Astrocyte of the spinal cord (primary cell): ENCODE measurements at regions not wholly inside any gene's neighbourhood (a gene's known extent, or its start where the extent isn't known, plus 50 kb on each side); places are given as distances from the start of the nearest gene placed in this dataset.

Source experiments
- DNase-seq: peaks from one replicate; pipeline ENCODE4 v3.0.0; 2011; ENCODE audit warnings: low read depth, low spot score
- H3K4me3 ChIP-seq: 2 replicates; pipeline ENCODE4 v1.5.1; 2011; ENCODE audit warnings: low read depth, mild to moderate bottlenecking, low read length, moderate library complexity
- CTCF ChIP-seq: IDR thresholded peaks from 2 replicates; pipeline ENCODE4 v1.5.1; 2012; ENCODE audit warnings: low read depth, mild to moderate bottlenecking, low read length, inconsistent platforms
- in situ Hi-C: cut with HindIII; loops from 2 replicates; pipeline ENCODE4 v1.10.0; 2017; ENCODE audit warnings: low sequenced_read_pairs

- no peak for DNase-seq
- no peak overlapping the region for H3K4me3 ChIP-seq
- in situ Hi-C loops = no loop called here
- no peak for TF ChIP-seq CTCF
Observed at GRCh38 chr6:50330963-50331362, 281.2 kb upstream of the DEFB112 start.

GRCh38 chr6:50333696-50334095, 284.0 kb upstream of the DEFB112 start:
- no peak for DNase-seq
- no peak for TF ChIP-seq CTCF
- H3K4me3 ChIP-seq = no peak overlapping the region
- in situ Hi-C loops = no loop called here

GRCh38 chr6:50337532-50338122, 287.9 kb upstream of the DEFB112 start:
- no peak for TF ChIP-seq CTCF
- H3K4me3 ChIP-seq = no peak overlapping the region
- in situ Hi-C loops = no loop called here
- DNase-seq = no peak

- in situ Hi-C loops = no loop called here
- TF ChIP-seq CTCF = no peak
- DNase-seq = no peak
- H3K4me3 ChIP-seq = no peak overlapping the region
Observed at GRCh38 chr6:50353603-50354002, 303.9 kb upstream of the DEFB112 start.

- no peak overlapping the region for H3K4me3 ChIP-seq
- in situ Hi-C loops = no loop called here
- no peak for DNase-seq
- no peak for TF ChIP-seq CTCF
Observed at GRCh38 chr6:50358113-50358512, 308.4 kb upstream of the DEFB112 start.

GRCh38 chr6:50361641-50362331, 312.1 kb upstream of the DEFB112 start:
- in situ Hi-C loops = no loop called here
- no peak for TF ChIP-seq CTCF
- no peak for DNase-seq
- H3K4me3 ChIP-seq = no peak overlapping the region
